HG02571 (cell line): ENCODE measurements at regions not wholly inside any gene's neighbourhood (a gene's known extent, or its start where the extent isn't known, plus 50 kb on each side); places are given as distances from the start of the nearest gene placed in this dataset.
"Not testable (repeated sequence)": the region's sequence is repeated elsewhere in the genome, so short reads cannot be mapped to it uniquely, and the experiment has no call there.

ENCODE experiments used
- ATAC-seq: cut with Tn5 transposase; IDR thresholded peaks from one replicate; pipeline ENCODE4 v1.9.1; 2021; ENCODE audit warnings: mild to moderate bottlenecking, moderate library complexity; ENCODE audit not compliant: unreplicated experiment

GRCh38 chr6:27593861-27594260 is 121.0 kb upstream of the ZNF184 start:
- no peak for ATAC-seq

DNA sequence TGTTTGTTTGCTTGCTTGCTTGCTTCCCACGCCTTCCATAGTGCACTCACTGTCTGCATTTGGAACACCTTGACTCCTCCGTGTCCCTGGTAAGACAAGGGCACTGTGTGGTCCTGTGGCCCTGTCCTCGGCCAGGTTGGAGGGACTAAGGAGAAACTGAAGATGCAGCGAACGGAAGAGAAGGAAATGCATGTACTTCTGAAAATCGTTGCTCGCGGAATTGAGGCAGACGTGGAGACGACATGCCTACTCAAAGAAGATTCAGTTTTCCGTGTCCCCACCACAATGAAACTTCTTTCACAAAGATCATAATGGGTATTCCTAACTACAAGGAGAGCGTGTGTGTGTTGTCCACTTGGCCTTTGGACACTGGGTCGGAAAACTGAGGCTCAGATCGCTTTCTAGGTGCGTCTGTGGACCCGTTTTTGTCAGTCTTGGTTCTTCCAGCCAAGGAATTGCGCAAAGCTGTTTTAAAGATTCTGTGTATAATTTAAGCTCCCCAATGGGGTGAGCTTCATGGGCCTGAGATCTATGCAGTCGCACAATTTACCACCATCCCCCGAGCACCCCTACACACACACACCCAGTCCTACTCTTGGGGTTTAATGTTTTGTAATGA is 120.4 kb upstream of the ZNF184 start:
- ATAC-seq, result no peak

- peak; percentile 68 for ATAC-seq
Observed at GRCh38 chr6:27592481-27593199, 119.7 kb upstream of the ZNF184 start.

GRCh38 chr6:27591699-27592480 is 119.0 kb upstream of the ZNF184 start:
- ATAC-seq, result no peak

DNA sequence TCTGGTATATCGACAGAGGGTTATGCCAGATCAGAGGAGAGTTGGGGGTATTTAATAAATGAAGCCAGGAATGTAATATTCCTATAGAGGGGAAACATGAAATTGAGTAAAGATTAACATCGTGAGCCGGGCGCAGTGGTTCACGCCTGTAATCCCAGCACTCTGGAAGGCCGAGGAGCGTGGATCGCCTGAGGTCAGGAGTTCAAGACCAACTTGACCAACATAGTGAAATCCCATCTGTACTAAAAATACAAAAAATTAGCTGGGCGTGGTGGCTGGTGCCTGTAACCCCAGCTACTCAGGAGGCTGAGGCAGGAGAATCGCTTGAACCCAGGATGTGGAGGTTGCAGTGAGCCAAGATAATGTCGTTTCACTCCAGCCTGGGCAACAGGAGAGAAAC is 112.4 kb upstream of the ZNF184 start:
- ATAC-seq, result not testable (repeated sequence)

GRCh38 chr6:27584326-27584725 is 111.4 kb upstream of the ZNF184 start:
- ATAC-seq, result no peak

- ATAC-seq, result no peak
Observed at GRCh38 chr6:27582928-27583725, 110.2 kb upstream of the ZNF184 start.

DNA sequence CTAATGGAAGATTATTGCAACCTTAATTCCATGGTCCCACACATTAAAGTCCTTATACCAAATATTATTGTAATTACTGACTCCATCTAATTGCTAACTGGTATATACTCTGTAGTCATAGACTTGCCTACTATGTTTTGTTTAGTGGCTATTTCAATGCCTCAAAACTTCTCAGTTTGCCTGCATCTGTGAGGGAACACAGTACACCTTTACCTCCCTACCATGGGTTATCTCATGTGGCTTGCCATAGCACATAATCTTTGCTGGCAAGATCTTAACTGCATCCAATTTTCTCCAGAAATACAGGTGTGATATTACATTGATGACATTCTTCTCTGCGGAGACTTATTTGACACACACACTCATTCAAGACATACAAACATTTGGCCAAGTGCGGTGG is 107.1 kb upstream of the ZNF184 start:
- ATAC-seq, result no peak

- no peak for ATAC-seq
Observed at GRCh38 chr6:27577922-27578321, 105.0 kb upstream of the ZNF184 start.

GRCh38 chr6:27575594-27576361 is 102.9 kb upstream of the ZNF184 start:
- no peak for ATAC-seq

DNA sequence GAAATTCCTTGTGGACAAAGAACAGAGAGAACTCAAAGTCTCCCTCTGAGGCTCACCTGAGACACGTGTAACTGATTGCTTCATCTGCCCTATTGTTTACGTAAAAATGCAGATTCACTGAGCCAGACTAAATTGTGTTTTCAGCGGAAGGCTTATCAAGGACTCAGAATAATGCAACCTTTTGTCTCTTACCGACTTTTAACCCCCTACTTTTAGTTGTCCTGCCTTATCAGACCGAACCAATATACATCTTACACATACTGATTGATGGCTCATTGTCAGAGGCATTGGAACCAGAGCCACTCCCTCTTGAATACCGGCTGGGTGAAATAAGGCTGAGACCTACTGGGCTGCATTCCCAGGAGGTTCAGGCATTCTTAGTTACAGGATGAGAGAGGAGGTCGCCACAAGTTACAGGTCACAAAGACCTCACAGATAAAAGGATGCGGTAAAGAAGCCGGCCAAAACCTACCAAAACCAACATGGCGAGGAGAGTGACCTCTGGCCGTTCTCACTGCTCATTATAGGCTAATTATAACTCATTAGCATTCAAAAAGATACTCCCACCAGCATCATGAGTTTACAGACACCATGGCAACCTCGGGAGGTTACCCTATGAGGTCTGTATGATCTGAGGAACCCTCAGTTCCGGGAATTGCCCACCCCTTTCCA is 95.5 kb upstream of the ZNF184 start:
- ATAC-seq, result no peak

DNA sequence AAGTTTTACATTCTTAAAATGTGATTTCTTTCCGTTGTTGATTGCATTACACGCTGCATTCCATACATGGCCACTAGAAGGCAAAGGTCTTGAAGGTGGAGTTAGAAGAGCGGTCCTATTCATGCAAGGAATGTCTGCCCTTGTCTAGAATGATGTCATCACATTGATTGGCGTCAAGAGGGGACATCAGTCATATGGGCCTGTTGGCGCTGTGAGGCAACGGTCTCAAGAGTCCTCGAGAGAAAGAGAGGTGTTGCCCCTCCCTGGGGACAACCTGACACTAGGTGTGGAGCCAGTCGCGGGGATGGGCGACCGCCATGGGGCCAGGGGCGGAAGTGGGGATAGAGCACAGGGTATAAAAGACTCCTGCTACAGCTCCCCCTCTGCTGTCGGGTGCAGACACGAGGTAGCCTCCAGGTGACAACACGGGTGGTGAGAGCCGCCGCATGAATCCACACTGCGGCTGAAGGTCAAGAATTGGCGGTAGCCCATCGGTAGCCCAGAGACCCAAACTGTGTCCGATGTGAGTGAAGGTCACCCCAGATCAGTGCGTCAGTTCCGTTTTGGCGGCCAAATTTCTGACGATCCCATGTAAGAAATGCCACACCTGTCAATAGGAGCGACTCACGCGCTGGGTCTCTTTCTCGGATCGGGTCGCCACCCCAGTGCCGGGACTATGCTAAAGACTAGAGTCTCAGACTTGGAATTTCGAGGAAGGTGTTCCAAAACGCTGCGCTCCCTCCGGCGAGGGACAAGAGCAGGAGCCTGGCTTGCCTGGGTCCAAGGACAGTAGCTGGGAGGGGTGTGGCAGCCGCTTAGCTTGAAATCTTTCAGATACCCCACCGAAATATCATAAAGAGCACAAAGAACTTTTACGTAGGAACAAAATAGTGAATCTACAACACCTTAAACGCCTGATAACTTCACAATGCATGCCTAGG is 93.2 kb upstream of the ZNF184 start:
- no peak for ATAC-seq

DNA sequence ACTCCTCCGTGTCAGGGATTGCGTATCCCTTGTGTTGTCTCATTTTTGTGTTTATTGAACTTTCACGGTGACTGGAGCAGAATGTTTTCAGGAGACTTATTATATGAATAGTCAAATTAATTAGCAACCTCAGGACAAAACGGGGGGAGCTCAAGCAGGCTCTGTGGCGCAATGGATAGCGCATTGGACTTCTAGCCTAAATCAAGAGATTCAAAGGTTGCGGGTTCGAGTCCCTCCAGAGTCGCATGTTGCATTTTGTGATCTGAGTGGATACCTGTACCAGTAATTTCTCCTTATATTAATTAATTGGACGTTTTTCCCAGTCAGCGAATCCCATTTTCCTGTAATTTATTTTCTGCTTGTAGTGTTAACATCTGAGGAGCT is 89.1 kb upstream of the ZNF184 start:
- no peak for ATAC-seq

DNA sequence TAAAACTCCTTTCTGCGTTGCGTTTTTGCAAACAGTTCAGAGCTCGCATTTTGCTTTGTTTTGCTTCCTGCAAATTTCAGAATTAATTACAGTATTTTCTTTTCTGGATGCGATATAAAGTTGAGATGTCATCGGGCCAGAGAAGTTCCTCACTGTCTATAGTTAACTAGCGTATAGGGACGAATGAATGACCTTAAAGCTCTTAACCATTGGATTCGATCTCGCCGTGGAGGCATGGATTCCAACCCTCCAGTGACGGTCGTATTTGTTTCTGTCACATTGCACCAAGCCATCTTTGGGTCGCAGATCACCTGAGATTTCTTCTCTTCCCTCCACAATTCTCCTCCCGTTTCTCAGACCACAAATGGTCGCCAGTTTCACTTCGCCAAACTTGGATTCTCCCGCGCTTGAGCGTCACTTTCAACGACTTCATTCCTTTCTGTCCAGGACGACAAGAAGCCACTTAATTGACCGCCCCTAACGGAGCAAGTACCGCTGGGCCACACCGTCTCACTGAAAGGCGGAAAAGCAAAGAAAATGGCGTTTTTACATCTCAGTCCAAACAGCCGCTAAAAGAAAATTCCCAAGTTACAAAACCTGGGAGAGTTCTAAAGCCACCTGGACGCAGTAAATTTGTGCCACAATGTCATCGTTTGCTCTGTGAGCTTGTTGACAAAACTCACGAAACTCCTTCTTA is 85.3 kb upstream of the ZNF184 start:
- no peak for ATAC-seq

DNA sequence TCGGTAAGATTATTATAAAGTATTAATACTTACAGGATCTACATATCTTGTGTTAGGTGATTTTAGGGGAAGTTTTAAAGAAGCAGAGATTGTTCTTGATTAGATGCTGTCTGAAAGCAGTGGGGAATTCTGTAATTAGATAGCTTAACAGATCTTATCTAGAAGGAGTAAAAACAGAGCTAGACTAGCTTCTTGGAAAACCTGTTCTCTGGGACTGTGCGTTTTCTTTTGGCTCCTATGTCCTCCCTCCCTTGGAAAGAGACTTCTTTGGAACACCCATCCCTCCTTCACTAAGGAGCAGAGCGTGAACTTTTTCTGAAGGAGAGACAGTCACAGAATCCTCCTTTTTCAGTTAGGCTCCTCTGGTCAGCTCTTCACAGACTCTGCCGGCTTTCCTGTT is 83.5 kb upstream of the ZNF184 start:
- ATAC-seq, result no peak

DNA sequence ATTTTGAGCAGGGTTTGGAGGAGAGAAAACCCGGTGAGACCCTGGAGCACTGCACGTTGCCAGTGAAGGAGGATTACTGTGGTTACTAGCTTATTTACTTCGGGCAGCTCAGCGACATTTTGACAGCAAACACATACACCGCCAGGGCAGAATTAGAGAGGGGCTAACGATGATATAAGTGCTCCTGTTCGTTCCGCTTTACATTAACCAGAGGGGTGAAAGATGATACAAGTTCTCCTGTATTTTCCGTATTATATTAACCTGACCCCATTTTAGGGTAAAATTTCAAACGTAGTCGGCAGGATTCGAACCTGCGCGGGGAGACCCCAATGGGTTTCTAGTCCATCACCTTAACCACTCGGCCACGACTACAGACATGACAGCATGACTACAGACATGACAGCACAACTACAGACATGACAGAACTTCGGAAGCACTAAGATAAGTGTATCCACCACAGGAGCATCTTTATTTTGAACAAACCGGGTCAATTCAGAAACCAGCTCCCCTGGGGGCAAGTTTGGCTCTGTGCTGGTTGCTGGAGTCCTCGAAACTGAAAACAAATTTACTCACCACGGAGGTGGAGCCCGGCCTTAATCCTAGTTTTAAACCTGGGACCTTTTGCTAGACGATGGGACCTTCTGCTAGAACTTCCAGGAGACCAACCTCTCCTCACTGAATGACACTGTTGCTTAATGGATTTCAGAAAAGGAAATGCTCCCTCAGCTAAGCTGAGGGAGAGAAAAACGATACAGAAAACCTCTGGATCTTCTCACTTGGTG is 80.4 kb upstream of the ZNF184 start:
- ATAC-seq, result no peak

DNA sequence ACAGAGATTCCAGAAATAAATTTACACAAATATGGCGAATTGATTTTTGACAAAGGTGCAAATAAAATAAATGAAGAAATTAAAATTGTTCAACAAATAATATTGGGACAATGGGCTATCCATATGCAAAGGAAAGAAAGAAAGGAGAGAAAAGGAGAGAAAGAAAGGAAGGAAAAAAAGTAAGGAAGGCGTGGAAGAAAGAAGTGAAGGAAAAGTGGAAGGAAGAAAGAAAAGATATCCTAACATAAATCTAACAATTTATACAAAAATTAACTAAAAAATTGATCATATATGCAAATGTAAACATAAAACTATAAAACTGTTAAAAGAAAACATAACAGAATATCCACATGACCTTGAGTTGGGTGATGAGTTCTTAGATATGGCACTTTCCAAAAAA is 78.7 kb upstream of the ZNF184 start:
- ATAC-seq, result no peak
